ENCODE measurements at regions not wholly inside any gene's neighbourhood (a gene's known extent, or its start where the extent isn't known, plus 50 kb on each side); places are given as distances from the start of the nearest gene placed in this dataset.

DNA sequence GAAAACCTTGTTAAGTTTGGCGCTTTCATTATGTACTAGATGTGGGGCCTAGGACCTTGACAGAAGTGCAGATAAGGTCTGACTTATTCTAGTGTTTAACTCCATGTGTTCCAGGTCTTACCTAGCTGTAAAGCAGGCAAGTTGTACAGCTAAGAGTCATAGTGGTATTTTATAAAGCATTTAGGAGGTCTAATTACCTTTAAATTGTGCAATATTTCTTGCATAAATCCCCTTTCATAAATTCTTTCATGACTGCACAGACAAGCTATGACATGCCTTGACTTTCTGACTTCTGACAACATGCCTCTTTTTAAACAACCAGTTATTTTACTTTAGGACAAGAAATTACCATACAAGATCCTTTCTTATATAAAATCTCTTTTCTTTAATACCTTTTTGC lies 151.6 kb upstream of the VSTM2A start:
- no peaks in the 10 kb centered on the region for H3K27me3 ChIP-seq (replicated peaks; ENCODE audit: control insufficient read depth, insufficient read depth, low read length)
- H3K9me3 ChIP-seq (ENCODE audit: control insufficient read depth, low read length): peaks cover 9% of the 10 kb centered on the region
- no peaks in the 10 kb centered on the region for H3K36me3 ChIP-seq (ENCODE audit: control insufficient read depth, insufficient read depth, low read length, severe bottlenecking)
- DNase-seq (ENCODE audit: low read depth): no peak
- no peak overlapping the region for H3K4me3 ChIP-seq (ENCODE audit: low read length)
- H3K4me1 ChIP-seq (ENCODE audit: control insufficient read depth, insufficient read depth, low read length): no peaks in the 10 kb centered on the region
- H3K9ac ChIP-seq (ENCODE audit: low read length): no peak overlapping the region

- Histone ChIP-seq H3K9me3 (ENCODE audit: control insufficient read depth, low read length) (peaks cover 9% of the 10 kb centered on the region), H3K9ac (ENCODE audit: low read length) (no peak overlapping the region), H3K27me3 (replicated peaks; ENCODE audit: control insufficient read depth, insufficient read depth, low read length) (no peaks in the 10 kb centered on the region), H3K4me1 (ENCODE audit: control insufficient read depth, insufficient read depth, low read length) (no peaks in the 10 kb centered on the region), H3K36me3 (ENCODE audit: control insufficient read depth, insufficient read depth, low read length, severe bottlenecking) (no peaks in the 10 kb centered on the region), H3K4me3 (ENCODE audit: low read length) (no peak overlapping the region)
- DNase-seq (ENCODE audit: low read depth): no peak
These were observed 149.2 kb upstream of the VSTM2A start for GRCh38 chr7:54392935-54393334.

DNA sequence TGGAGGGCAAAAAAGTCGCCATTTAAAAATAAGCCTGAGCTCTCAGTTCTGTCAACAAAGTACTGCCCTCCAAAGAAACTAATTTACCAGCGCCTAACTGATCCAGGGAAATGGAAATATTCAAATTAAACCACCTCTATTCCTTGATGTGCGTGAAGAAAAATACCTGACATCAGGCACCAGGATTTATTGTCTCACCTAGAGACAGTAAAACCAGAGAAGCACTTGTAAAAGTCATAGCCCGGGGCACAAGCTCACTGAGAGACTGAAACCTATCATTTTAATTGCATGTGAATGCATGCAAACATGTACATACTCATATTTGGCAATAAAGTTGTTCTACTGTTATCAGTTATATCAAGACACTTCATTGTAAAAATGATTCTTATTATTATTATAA lies 147.3 kb upstream of the VSTM2A start:
- Histone ChIP-seq H3K27me3 (replicated peaks; ENCODE audit: control insufficient read depth, insufficient read depth, low read length) (no peaks in the 10 kb centered on the region), H3K4me1 (ENCODE audit: control insufficient read depth, insufficient read depth, low read length) (no peaks in the 10 kb centered on the region)
- no peak for DNase-seq (ENCODE audit: low read depth)

GRCh38 chr7:54397836-54398612 lies 144.2 kb upstream of the VSTM2A start:
- no peaks in the 10 kb centered on the region for H3K36me3 ChIP-seq (ENCODE audit: control insufficient read depth, insufficient read depth, low read length, severe bottlenecking)
- no peaks in the 10 kb centered on the region for H3K4me1 ChIP-seq (ENCODE audit: control insufficient read depth, insufficient read depth, low read length)
- no peak overlapping the region for H3K9ac ChIP-seq (ENCODE audit: low read length)
- no peaks in the 10 kb centered on the region for H3K9me3 ChIP-seq (ENCODE audit: control insufficient read depth, low read length)
- no peaks in the 10 kb centered on the region for H3K27me3 ChIP-seq (replicated peaks; ENCODE audit: control insufficient read depth, insufficient read depth, low read length)
- no peak overlapping the region for H3K4me3 ChIP-seq (ENCODE audit: low read length)
- no peak for DNase-seq (ENCODE audit: low read depth)

More for the DNA sequence above, 147.3 kb upstream of the VSTM2A start:
- no peaks in the 10 kb centered on the region for H3K36me3 ChIP-seq (ENCODE audit: control insufficient read depth, insufficient read depth, low read length, severe bottlenecking)
- H3K9me3 ChIP-seq (ENCODE audit: control insufficient read depth, low read length): no peaks in the 10 kb centered on the region
- H3K9ac ChIP-seq (ENCODE audit: low read length): no peak overlapping the region
- H3K4me3 ChIP-seq (ENCODE audit: low read length): no peak overlapping the region

DNA sequence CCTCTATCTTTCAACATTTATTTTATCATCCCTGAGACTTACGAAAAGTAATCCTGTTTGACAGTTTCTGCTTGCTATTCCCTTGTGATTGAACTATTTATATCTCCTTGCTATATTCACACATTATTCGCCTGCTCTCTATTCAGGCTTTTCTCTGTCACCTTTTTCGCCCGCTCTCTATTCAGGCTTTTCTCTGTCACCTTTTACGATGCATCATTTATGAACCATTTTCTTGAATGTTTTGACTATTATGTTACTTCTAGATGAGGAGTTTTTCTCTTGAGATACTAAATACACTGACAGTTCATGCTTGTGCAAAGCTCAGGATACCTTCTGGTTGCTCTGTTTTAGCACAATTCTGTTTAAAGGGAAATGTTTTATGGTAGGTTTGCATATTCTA lies 143.3 kb upstream of the VSTM2A start:
- no peaks in the 10 kb centered on the region for H3K9me3 ChIP-seq (ENCODE audit: control insufficient read depth, low read length)
- no peaks in the 10 kb centered on the region for H3K4me1 ChIP-seq (ENCODE audit: control insufficient read depth, insufficient read depth, low read length)
- no peaks in the 10 kb centered on the region for H3K36me3 ChIP-seq (ENCODE audit: control insufficient read depth, insufficient read depth, low read length, severe bottlenecking)
- no peak for DNase-seq (ENCODE audit: low read depth)
- H3K27me3 ChIP-seq (replicated peaks; ENCODE audit: control insufficient read depth, insufficient read depth, low read length): no peaks in the 10 kb centered on the region
- H3K4me3 ChIP-seq (ENCODE audit: low read length): no peak overlapping the region
- no peak overlapping the region for H3K9ac ChIP-seq (ENCODE audit: low read length)

DNA sequence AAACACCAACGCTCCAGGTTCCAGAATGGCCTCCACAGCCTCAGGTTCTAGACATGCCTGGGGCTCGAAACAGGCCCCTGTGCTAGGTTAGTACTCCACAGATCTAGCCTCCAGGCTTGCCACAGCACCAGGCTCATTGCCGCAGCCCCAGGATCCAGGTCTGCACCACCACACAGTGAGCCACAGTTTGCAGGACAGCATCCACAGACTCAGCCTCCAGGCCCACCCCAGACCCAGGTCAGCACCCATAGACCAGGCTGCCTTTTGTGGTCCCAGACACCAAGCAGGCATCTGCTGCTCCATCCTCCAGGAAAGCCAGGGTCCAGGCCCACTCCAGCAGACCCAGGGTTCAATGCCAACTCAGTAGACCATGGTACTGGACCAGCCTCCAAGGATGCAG lies 132.3 kb upstream of the VSTM2A start:
- Histone ChIP-seq H3K36me3 (ENCODE audit: control insufficient read depth, insufficient read depth, low read length, severe bottlenecking) (no peaks in the 10 kb centered on the region), H3K9me3 (ENCODE audit: control insufficient read depth, low read length) (peaks cover 19% of the 10 kb centered on the region), H3K9ac (ENCODE audit: low read length) (no peak overlapping the region), H3K27me3 (replicated peaks; ENCODE audit: control insufficient read depth, insufficient read depth, low read length) (no peaks in the 10 kb centered on the region), H3K4me1 (ENCODE audit: control insufficient read depth, insufficient read depth, low read length) (no peaks in the 10 kb centered on the region), H3K4me3 (ENCODE audit: low read length) (no peak overlapping the region)
- DNase-seq (ENCODE audit: low read depth): no peak

DNA sequence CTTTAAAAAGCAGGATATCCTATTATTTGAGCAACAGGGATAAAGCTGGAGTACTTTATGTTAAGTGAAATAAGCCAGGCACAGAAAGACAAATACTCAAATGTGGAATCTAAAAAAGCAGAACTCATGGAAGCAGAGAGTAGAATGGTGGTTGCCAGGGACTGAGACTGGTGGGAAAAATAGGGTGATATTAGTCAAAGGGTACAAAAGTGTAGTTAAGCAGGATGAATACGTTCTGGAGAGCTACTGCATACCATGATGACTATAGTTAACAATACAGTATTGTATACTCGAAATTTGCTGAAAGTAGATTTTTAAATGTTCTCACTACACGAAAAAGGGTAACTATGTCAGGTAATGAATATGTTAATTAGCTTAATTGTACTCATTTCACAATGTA lies 125.5 kb upstream of the VSTM2A start:
- no peak for DNase-seq (ENCODE audit: low read depth)
- Histone ChIP-seq H3K9ac (ENCODE audit: low read length) (no peak overlapping the region), H3K4me3 (ENCODE audit: low read length) (no peak overlapping the region), H3K27me3 (replicated peaks; ENCODE audit: control insufficient read depth, insufficient read depth, low read length) (no peaks in the 10 kb centered on the region), H3K9me3 (ENCODE audit: control insufficient read depth, low read length) (peaks cover 16% of the 10 kb centered on the region), H3K4me1 (ENCODE audit: control insufficient read depth, insufficient read depth, low read length) (no peaks in the 10 kb centered on the region), H3K36me3 (ENCODE audit: control insufficient read depth, insufficient read depth, low read length, severe bottlenecking) (no peaks in the 10 kb centered on the region)

- H3K4me3 ChIP-seq (ENCODE audit: low read length): no peak overlapping the region
- no peak for DNase-seq (ENCODE audit: low read depth)
- no peaks in the 10 kb centered on the region for H3K27me3 ChIP-seq (replicated peaks; ENCODE audit: control insufficient read depth, insufficient read depth, low read length)
- no peaks in the 10 kb centered on the region for H3K4me1 ChIP-seq (ENCODE audit: control insufficient read depth, insufficient read depth, low read length)
- peaks cover 6% of the 10 kb centered on the region for H3K9me3 ChIP-seq (ENCODE audit: control insufficient read depth, low read length)
- H3K9ac ChIP-seq (ENCODE audit: low read length): no peak overlapping the region
- no peaks in the 10 kb centered on the region for H3K36me3 ChIP-seq (ENCODE audit: control insufficient read depth, insufficient read depth, low read length, severe bottlenecking)
These were observed 123.0 kb upstream of the VSTM2A start for GRCh38 chr7:54419209-54419608.

- Histone ChIP-seq H3K4me3 (ENCODE audit: low read length) (no peak overlapping the region), H3K9me3 (ENCODE audit: control insufficient read depth, low read length) (peaks cover 5% of the 10 kb centered on the region), H3K36me3 (ENCODE audit: control insufficient read depth, insufficient read depth, low read length, severe bottlenecking) (no peaks in the 10 kb centered on the region), H3K27me3 (replicated peaks; ENCODE audit: control insufficient read depth, insufficient read depth, low read length) (no peaks in the 10 kb centered on the region), H3K4me1 (ENCODE audit: control insufficient read depth, insufficient read depth, low read length) (no peaks in the 10 kb centered on the region), H3K9ac (ENCODE audit: low read length) (no peak overlapping the region)
- no peak for DNase-seq (ENCODE audit: low read depth)
These were observed 115.8 kb upstream of the VSTM2A start for GRCh38 chr7:54426406-54426805.

- Histone ChIP-seq H3K9me3 (ENCODE audit: control insufficient read depth, low read length) (peaks cover 5% of the 10 kb centered on the region), H3K4me1 (ENCODE audit: control insufficient read depth, insufficient read depth, low read length) (no peaks in the 10 kb centered on the region), H3K9ac (ENCODE audit: low read length) (no peak overlapping the region), H3K4me3 (ENCODE audit: low read length) (no peak overlapping the region), H3K27me3 (replicated peaks; ENCODE audit: control insufficient read depth, insufficient read depth, low read length) (no peaks in the 10 kb centered on the region), H3K36me3 (ENCODE audit: control insufficient read depth, insufficient read depth, low read length, severe bottlenecking) (no peaks in the 10 kb centered on the region)
- no peak for DNase-seq (ENCODE audit: low read depth)
These were observed 113.1 kb upstream of the VSTM2A start for GRCh38 chr7:54429111-54429510.

DNA sequence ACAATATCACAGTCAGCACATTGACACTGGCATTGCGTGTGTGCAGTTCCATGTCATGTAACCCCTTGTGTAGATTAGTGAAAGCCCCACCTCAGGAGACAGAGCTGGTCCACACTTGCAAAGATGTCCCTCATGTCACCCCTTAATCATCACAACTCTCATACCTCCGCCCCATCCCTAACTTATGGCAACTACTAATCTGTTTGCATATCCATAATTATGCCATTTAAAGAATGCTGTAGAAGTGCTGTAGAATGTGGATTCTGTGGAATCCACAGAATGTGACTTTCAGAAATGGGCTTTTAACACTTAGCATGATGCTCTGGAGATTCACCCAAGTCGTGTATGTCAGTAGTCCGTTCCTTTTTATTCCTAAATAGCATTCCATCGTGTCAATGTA lies 102.8 kb upstream of the VSTM2A start:
- no peaks in the 10 kb centered on the region for H3K4me1 ChIP-seq (ENCODE audit: control insufficient read depth, insufficient read depth, low read length)
- no peak overlapping the region for H3K9ac ChIP-seq (ENCODE audit: low read length)
- no peaks in the 10 kb centered on the region for H3K27me3 ChIP-seq (replicated peaks; ENCODE audit: control insufficient read depth, insufficient read depth, low read length)
- no peaks in the 10 kb centered on the region for H3K9me3 ChIP-seq (ENCODE audit: control insufficient read depth, low read length)
- no peak for DNase-seq (ENCODE audit: low read depth)
- H3K36me3 ChIP-seq (ENCODE audit: control insufficient read depth, insufficient read depth, low read length, severe bottlenecking): no peaks in the 10 kb centered on the region
- no peak overlapping the region for H3K4me3 ChIP-seq (ENCODE audit: low read length)
